Stimulated activated CD8-positive, alpha-beta memory T cell treated with anti-CD3 and anti-CD28 coated beads, Interleukin-12 subunit alpha, Interleukin-12 subunit beta, amount 100 ng/mL, for 1 hour (primary cell): ENCODE measurements at regions not wholly inside any gene's neighbourhood (a gene's known extent, or its start where the extent isn't known, plus 50 kb on each side); places are given as distances from the start of the nearest gene placed in this dataset.
"Not testable (repeated sequence)": the region's sequence is repeated elsewhere in the genome, so short reads cannot be mapped to it uniquely, and the experiment has no call there.

Experiments used
- DNase-seq: peaks from one replicate; pipeline ENCODE4 v3.0.0-alpha.2; 2020; ENCODE audit warnings: low read depth

GRCh38 chr5:135094339-135095051 lies 60.5 kb upstream of the PITX1 start:
- DNase-seq, result no peak

DNA sequence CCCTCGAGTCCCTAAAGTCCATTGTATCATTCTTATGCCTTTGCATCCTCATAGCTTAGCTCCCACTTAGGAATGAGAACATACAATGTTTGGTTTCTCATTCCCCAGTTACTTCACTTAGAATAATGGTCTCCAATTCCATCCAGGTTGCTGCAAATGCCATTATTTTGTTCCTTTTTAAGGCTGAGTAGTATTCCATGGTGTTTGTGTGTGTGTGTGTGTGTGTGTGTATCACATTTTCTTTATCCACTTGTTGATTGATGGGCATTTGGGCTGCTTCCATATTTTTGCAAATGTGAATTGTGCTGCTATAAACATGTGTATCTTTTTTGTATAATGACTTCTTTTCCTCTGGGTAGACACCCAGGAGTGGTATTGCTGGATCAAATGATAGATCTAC lies 59.5 kb upstream of the PITX1 start:
- not testable (repeated sequence) for DNase-seq

DNA sequence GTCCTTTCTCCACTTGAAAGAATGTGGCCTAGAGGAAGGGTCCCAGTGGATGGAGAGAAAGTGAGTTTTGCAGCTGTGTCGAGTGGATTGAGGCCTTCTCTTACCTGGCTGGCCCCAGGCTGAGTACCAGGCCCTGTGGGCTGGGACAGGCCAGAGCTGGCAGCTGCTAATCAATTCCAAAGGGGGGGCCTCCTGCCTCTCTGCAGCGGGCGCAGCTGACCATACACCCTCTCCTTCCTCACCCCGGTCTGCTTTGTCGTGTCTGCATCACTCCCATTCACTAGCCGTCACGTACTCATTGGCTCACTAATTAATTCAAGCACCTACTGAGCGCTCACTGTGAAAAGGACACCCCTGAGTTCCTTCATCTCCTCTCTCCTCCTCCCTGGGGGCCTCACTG lies 58.4 kb upstream of the PITX1 start:
- DNase-seq, result no peak

DNA sequence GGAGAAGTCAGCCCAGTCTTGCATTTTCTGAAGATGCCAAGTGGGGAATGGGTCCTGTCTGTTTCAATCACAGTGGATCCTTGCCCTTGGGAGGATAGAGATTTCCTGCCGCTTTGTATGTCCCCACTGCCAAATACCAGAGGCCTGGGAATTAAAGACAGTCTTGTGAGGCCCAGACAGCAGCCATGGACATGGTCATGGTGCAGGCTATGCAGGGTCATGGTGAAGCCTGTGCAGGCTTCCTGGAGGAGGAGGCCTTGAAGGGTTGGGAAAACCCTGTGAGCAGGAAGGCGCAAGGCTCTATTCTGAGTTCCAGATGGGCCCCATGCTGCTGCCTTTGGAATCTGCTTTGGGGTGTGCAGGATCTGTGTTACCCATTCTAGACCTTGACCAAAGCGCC lies 57.3 kb upstream of the PITX1 start:
- DNase-seq, result no peak

- DNase-seq, result no peak
Observed at GRCh38 chr5:135089912-135090311, 55.9 kb upstream of the PITX1 start.

DNA sequence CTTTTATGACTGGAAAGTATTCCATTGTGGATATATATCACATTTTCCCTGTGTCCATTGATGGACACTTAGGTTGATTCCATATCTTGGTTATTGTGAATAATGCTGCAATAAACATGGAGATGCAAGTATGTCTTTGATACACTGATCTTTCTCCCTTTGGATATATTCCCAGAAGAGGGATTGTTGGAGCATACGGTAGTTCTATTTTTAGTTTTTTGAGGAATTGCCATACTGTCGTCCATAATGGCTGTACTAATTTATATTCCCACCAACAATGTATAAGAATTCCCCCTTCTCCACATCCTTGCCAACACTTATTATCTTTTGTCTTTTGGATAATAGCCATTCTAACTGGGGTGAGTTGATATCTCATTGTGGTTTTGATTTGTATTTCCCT lies 54.9 kb upstream of the PITX1 start:
- DNase-seq, result no peak

DNA sequence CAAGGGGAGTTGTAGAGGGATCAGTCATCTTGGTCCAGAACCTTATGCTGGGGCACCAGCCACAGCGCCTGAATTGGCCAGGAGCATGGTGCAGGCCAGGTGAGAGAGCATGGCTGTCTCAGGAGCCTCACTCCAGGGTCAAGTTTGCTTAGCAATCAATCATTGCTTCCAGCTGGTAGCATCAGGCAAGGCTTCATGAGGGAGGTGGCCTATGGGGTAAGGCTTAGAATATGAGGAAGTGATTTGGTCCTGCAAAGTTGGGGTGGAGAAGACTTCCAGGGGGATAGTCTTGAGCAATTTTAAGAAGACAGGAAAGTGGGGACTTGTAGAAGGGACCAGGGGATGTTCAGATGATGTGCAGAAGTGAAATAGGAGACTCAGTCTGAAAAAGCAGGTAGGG lies 53.9 kb upstream of the PITX1 start:
- DNase-seq, result no peak

GRCh38 chr5:135085936-135086725 lies 52.1 kb upstream of the PITX1 start:
- no peak for DNase-seq

DNA sequence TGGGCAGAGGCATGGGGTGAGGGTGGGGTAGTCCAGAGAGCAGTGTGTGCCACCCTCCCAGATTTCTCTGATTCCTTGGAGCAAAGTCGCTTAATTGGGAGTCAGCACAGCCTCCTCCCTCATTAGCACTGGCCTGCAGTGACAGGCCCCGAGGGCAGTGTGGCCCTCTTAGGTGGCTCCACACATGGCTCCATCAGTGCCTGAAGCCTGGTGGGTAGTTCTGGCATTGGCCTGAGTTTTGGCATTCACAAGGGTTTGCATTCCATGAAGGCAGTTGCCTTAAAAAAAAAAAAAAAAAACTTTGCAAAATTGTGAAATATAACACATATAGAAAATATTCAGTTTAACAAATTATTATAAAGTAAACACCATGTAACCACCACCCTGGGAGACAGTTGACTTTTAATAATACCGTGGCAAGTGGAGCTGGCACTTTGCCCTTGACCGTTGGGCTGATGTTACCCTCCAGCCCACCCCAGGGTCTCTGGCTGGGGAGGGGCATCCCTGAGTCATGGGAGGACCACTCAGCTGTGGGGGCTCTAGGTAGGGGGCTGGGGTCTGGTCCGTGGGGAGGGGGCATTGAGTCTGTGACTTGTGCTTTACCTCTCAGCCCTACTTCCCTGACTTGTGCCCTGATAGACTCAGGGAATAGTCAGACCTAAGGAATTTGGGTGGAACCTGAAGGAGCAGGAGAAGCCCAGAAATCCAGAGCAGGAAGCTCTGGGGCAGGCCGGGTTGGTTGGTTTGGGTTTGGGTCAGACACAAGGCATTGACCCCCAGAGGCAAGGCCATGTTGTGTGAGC lies 51.3 kb upstream of the PITX1 start:
- no peak for DNase-seq
